NCI-H2081 (cell line): ENCODE measurements at regions not wholly inside any gene's neighbourhood (a gene's known extent, or its start where the extent isn't known, plus 50 kb on each side); places are given as distances from the start of the nearest gene placed in this dataset.

ENCODE experiments used
- DNase-seq, 2 experiments: peaks; one replicate each; lab custom pipeline; 2025; lab: John Stamatoyannopoulos, UW

DNA sequence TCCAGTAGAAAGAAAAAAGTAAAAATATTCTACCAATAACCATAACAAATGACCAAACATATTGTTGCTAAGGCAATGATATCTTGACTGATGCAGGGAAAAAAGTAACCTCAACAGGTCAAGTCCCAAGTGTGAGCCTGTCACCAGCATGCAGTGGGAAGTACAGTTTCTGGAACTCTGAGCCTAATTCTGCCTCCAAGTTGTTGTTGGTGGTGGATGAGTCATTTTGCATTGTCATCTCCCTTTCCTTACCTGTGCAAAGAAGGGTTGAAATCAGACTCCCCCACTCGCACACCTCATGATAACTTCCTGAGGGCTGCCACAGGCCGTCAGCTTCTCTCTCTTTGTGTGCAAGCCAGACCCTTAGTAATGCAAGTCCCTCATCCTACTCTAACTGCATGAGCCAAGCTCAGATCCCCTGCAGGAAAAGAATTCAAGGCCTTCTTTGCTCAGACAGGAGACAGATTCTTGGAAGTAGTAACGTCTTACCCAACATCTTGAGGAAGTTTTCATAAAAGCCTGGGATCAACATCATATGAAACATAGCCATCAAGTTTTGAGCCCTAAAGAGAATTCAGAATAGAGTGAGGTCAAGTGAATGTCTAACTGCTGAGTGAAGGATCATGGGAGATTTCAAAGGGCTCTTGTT is 207.6 kb upstream of the FOXA2 start:
- no peak for DNase-seq

DNA sequence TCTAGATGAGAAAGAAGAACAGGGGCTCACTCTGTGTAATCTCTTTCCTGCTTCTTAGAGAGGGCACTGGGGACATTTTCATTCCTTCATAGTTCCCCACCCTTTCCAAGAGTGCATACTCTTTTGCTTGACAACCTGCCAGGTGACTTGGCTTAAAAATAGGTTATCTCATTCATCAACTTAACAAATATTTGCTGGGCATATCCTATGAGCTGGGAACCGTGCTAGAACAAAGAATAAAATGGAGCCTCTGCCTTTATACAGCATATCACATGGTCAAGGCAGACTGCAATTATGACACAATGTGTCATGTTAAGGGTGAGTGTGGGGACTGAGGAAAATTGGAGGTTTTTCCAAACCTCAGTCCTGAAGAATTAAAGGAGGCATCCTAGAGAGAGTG is 209.8 kb upstream of the FOXA2 start:
- DNase-seq, result peak in 1 of 2 experiments; percentile 44

DNA sequence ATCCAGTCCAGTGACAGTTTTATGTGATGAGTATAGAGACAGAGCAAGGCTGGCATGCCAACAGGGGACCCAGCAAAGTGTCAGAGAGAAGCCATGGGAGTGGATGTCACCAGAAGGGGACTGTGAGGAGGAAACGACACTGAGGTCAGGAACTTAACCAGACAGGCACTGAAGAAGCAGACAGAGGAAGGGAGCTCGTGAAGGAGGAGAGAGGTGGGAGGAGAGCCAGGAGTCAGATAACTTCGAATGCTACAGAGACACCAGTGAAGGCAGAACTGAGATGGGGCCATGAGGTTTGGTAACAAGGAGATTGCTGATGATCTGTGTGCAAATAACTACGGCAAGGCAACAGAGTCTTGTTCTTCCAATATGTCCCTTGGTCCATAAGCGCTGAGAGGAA is 211.1 kb upstream of the FOXA2 start:
- DNase-seq, result no peak

DNA sequence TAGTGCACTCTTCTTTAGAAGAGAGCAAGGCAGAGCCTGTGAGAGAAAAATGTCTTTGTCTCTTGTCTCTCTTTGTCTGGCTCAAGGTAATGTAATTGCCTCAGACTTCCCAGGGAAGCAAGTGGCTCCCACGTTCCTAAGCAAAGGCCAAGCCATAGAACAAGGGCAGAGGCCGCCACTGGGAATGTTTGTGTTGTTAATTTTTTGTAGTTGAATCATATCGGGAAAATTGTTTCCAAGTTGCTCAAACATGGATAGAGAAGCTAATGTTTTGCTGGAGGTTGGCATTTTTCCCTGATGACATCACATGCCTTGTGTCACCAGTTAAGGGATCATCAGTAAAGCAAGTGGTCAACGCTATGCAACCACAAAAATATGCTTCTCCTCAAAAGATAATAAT is 211.5 kb upstream of the FOXA2 start:
- DNase-seq, result no peak

DNA sequence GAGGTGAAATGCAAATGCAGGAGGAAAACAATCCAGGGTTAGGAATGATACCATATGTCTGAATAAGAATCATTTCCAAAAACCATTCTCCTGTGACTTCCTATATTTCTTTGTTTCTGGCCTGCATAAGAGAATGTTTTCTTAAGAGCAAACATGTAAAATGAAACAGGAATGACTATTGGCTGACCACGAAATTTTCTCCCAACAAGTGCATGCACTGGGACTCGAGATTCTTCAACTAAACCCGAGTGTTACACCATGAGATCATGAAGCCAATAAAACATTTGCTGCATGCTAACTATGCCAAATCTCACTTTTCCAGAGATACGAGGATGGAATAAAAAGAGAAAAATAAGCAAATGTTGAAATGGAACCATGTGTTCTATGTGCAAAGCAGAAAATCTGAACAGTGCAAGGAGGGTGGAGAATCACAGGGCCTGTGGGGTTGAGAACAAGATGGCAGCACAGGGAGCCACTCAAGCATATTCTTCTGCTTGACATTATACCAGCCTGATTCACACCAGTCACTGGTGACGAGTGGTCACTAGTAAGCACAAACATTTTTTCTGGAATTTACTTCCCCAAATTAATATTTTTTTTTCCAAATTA is 212.2 kb upstream of the FOXA2 start:
- DNase-seq, result no peak

DNA sequence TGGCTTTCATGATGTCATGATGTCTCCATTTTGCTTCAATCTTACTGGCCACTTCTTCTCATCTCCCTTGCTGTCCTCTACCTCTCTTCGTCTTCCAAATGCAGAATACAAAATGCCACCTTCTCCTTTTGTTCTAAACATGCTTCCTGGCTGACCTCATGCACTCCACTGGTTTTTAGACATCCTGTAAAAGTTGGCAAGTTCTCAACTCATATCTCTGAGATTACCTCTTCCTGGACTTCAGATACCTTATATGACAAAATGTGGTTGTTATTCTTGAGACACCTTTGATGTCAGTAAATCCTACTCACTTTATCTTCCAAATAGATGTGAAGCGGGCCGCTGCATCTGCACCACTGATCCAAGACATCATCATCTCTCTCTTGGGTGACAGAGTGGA is 212.7 kb upstream of the FOXA2 start:
- no peak for DNase-seq

DNA sequence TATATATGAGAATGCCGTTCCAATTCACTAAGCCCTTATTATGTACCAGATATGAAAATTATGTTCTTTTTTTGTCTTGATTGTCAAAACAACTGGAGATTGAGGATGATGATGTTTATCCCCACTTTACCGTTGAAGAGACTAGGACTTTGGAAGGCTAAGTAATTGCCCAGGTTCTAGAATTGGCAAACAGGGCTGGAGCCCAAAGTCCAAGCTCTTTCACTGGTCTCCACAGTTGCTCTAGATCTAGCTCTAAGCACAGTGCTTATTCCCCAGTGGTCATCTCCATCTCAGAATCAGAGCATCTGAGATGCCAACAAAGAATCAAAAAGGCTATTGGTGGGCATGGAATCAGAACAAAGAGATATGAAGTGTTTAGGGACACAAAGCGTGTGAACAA is 215.3 kb upstream of the FOXA2 start:
- no peak for DNase-seq

DNA sequence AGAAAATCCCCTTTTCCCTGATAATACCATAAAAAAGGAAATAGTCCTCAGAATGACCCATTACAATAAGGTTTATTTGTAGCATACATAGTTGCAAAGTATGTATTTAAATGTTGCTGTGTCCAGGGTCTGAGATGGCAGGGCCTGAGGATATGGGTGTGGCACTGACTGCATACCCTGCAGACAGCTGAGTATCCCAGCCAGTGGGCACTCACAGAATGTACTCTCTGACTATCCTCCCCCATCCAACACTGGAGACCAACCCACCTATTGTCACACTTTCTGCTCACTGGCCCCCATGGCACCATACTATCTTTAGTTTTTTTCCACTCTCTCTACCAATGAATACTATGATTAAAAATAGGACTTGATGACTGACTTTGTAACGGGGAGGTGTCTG is 215.8 kb upstream of the FOXA2 start:
- DNase-seq, result no peak

DNA sequence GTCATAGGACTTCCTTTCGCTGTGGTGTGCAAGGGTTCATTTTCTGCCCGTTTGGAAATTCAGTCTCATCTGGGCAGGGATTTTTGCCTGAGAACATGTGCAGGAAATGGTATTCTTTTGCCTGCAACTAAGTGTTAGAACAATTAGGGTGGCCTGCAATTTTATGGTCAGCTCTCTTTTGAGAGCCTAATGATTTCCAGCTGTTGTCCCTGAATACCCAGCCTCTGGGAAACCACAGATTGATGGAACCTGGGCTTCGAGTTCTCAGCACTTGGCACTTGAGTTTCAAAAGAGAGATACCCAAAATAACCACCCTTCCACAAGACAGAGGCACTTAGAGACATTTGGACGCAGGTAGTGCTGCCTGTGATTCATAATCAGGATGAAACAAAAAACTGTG is 217.2 kb upstream of the FOXA2 start:
- DNase-seq, result no peak

DNA sequence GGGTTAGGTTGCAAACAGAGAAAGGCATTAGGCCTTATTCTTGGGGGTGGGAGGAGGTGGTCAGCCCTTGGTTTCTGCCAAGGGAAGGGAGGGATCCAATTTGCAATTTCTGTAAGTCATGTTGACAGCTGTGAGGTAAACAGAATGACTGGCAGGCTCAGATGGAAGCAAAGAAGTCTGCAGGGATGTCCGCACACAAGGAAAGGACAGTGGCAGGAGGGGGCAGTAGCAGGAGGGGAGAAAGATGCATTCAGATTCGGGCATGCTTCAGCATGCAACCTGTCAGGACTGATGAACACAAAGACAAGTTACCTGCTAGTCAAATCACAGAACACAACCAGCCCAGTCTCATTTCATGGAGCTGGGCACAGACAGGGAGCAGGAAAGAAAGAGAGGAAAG is 217.9 kb upstream of the FOXA2 start:
- no peak for DNase-seq

DNA sequence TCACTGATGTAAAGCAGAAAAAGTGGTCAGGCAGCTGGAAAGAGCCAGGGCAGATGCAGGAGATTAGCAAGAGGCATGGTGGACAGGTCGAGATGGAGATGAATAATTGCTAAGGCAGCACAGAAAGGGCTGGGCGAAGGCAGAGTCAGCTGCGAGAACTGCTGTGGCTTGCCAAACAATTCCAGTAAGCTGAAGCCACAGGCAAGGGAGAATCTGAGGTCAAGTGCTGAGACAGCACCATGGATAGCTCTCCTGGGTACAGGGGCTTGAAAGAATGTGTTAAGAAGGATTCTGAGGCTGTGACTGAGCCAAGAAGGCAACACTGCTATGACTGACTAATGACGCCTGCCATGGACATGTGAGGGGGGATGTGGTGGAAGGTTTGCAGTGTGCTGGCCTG is 220.8 kb upstream of the FOXA2 start:
- no peak for DNase-seq

DNA sequence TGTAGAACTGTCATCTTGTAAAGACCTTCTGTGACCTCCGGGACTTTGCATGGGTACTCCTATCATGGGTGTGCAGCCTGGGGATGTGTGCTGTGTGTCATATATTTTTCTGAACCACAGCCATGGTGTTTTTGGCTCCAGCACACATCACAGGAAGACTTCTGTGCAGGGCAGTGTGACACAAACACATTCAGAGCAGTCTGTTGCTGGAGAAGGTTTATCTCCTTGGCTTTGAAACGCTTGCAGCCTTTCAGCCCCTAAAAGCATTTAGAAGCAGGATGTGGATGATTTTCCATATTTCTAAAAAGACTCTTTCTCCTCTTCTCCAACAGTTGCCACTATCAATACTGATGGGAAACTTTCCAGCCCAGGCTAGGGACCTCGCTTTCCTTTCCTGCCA is 221.6 kb upstream of the FOXA2 start:
- no peak for DNase-seq

DNA sequence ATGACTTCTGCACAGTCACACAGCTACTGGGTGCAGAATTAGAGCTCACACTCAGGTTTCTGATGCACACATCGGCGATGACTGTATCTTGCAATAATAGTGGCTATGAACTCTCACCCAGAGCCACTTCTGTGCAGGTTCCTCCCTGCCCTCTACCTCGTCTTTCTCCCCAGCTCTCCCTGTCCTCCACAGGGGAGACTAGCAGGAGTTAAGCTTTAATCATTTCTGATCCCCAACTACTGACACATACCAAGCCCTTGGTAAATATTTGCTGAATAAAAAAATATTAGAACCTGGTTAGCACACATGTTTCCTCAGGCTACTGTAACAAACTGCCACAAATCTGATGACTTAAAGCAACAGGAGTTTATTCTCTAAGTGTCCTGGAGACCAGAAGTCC is 222.7 kb upstream of the FOXA2 start:
- DNase-seq, result no peak

DNA sequence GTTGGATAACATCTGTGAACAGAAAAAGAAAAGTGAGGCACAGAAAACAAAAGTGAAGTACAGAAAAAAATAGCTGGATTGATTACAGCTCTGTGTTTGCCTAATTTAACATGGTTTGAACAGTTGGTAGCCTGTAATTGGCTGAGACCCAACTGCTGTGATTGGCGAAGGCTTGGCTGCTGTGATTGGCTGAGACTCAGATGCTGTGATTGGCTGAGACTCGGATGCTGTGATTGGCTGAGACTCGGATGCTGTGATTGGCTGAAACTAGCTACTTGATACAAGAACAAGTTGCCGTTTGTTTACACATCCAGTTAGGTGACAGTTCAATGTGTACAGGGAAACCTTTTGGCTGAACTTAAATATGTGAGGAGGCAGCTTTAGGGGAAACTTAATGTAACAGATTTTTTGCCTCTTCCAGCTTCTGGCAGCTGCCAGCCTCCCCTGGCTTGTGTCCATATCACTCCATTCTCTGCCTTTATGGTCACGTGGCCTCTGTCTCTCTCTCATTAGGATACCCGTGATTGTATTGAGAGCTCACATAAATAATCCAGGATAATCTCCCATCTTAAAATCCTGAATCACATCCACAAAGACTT is 223.4 kb upstream of the FOXA2 start:
- peak in 1 of 2 experiments; percentile 31 for DNase-seq

DNA sequence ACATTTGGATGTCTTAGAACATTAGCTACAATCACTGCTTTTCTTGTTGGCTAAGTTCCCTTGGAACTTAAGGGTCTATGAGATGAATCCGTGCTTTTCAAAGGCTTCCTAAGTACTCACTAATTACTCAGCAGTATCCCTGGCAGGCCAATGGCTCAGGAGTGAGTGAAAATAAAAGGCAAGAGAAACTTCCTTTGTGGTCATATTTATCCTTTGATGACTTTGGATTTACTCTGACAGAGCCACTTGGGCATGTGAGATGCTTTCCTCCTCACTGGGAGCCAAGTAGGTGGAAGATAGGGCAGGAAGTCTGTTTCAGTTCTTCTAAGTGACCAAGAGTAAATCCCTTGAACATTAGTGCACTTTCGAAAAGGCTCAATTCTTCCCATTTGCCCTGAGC is 224.3 kb upstream of the FOXA2 start:
- DNase-seq, result no peak

DNA sequence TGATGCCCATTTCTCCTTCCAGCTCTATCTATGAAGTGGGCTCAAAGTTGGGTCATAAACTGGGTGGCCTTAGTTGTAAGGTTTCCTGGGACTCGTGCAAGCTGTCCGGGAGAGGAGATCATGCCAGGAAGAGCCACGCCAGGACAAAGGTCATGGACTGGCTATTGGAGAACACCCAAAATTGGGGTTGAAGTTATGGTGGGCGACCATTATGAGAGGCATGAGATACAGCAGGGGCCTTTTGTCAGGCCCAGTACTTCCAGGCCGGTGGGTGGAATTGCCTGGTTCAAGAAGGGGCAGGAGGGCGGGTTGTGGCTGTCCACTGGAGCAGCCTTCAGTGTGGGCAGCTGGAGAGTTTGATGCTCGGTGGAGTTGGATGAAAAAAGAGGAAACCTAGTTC is 225.1 kb upstream of the SSTR4 start:
- DNase-seq, result no peak

DNA sequence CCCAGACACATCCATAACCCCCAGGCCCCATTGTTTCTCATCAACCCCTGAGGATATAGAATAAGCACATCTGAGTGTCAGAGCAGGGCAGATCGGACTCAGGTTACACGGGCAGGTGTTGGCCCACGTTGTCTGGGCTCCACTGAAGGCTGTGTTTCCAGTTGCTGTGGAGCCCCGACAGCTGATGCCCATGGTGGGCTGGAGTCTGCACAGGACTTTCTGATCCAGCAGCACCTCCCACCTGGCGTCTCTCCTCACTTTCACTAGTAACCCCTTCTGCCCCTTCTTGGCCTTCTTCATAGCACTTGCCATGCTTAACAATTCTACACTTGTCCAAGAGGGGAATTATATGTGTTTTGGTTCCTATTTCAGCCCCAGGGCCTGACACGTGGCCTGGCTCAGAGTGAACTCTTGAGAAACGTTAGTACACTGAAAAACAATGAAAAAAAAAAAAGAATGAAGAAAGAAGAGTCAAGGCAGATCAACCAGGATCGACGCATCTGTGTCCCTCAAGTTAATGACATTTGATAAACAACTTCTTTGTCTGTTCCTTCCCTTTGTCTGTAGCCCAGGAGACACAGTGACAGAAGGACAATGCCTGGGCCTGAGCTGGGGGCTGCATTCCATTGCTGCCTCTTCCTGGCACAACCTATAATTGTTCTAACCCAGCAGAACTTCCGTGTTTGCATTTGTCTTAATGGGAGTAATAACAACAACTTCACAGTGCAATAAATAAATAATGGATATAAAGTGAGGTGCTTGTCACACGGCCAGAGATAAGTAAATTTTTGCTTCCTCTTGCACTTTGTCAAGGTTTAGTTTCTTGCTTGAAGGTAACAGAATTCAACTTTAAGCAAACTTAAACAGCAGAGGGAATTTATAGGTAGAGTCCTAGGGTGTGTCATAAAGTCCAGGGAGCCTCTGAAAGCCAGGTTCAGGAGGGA is 224.2 kb upstream of the SSTR4 start:
- no peak for DNase-seq

DNA sequence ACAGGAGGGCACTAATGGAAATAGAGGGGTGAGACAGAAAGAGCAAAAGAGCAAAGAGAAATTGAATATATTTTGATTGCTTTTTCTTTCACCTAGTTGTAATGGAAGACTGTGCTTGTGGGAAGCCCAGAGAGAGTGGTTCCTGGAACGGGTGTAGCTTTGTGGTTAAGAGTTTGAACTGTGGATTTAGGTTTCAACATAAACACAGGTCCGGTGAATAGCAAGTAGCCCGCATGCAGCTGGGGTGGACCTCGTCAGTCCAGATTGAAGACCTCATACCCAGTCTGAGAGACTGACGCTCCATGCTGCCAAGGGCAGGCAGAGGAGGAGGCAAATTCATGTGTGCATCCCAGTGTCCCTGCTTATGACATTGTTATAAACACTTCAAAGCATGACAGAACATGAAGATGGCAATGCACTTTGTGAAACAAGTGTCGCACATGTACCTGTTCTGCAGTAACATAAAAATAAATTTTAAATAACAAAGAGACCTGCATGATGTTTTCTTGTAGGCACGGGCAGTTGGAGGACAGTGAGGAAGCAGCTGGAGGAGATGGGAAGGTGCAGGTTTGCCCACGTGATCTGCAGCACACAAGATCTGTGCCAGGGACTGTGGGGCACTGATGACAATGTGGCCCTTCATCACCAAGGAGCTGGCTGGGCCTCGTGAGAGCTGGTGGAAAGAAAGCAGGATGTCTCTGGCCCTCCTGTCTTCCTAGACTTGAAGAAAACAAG is 220.5 kb upstream of the SSTR4 start:
- no peak for DNase-seq

DNA sequence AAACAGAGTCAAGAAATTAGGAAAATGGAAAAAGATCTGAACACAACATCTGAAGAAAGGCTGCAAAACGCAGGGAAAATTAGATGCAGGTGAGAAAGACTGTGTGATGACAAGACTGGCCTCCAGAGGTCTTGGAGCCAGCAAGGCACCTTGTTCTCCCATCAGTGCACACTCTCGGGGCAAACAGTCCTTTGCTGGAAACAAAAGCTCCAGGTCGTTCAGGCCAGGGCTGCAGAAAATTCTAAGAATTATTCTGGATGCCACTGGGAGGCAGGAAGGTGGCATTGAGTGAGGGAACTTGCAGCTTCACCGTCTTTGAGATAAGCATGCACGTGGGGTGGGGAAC is 219.9 kb upstream of the SSTR4 start:
- DNase-seq, result no peak

DNA sequence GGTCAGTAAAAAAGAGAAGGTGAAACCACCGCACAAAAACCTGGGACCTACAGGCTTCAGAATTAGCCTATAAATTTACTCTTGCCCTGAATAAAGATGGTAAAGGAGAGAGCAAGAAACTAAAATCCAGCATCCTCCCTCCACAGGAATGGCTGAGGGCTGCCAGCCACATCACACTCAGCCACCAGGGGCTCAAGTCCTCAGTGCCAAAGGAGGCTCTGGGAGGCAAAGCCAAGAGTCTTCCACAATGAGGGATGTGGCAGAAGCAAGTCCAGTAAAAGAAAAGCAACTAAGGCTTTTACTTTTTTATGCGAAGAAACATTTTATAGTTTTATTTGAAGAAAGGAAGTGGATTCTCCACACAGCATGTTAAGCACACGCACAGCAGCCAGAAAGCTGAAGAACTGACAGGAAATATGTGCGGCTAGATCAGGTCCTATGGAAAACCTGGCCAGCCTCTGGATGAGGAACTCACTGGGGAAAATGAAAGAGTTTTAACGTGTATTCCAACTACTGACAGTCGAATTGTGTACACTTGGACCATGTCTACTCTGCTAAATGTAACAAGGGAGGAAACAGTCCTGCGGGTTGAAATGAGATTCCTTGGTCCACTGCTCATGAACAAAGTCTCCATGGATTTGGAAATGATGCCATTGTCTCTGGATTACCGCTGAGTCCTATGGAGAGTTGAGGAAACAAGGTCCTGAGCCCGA is 219.4 kb upstream of the SSTR4 start:
- no peak for DNase-seq

DNA sequence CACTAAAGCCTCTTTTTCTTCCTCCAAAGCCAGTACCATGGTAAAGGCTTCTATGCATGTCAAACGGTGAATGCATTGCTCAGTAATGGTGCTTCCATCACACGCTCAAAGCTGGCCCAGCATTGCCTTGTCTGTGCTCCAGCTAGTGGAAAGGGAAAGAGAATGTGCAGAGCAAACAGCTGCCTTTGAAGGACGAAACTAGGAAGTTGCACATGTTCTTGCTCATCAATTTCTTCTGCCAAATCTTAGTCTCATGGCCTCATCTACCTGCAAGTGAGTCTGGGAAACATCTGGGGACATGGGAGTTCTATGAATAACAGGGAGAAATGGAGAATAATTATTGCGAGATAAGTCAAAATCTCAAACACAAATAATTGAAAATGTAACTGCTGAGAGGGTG is 216.5 kb upstream of the SSTR4 start:
- DNase-seq, result no peak

DNA sequence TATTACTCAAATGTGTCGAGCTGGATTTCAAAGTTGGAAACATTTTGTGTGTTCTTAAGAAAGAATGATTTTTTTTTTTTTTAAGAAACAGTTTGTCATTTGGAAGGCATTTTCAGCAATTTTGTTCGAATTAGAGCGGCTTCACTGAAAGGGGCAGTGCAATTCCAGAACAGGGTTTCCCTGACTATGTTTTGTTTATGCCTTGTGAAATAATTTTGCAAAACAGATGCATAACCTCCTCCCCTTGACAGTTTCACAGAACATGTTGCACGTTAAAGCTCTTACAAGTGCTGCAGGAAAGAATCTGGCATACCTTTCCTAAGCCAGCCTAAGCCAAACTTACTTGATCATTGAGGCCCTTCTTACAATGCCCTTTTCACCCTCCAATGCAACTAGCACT is 216.0 kb upstream of the SSTR4 start:
- DNase-seq, result no peak
